ENCODE measurements at regions not wholly inside any gene's neighbourhood (a gene's known extent, or its start where the extent isn't known, plus 50 kb on each side); places are given as distances from the start of the nearest gene placed in this dataset.

GRCh38 chr21:20652846-20653245 lies 345.4 kb upstream of the NCAM2 start:
- H3K27me3 ChIP-seq: no peaks in the 10 kb centered on the region
- H3K4me3 ChIP-seq: no peak overlapping the region
- no peaks in the 10 kb centered on the region for H3K36me3 ChIP-seq
- TF ChIP-seq CTCF (IDR thresholded peaks at IDR 0.05): no peak
- DNase-seq (ENCODE audit: low spot score): no peak
- H3K27ac ChIP-seq: no peak overlapping the region
- no peaks in the 10 kb centered on the region for H3K4me1 ChIP-seq
- H3K9me3 ChIP-seq: no peaks in the 10 kb centered on the region

DNA sequence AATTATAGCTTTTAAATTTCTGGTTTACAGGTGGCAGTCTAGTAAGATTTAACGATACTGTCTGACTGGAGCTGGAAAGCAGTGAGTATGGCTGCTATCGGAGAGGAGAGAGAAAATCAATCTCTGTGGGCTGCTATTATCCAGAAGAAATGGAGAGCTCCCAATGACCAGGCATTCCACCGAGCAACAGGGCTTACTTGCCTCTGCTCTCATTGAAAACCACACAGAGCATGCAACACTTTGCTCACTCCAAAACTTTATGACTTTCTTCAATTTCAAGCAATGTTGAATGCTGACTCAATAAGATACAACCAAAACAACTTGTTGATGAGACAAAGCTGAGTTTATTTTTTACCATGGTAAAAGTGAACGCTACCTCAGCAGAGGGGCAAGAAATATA lies 337.0 kb upstream of the NCAM2 start:
- H3K4me1 ChIP-seq: no peaks in the 10 kb centered on the region
- H3K4me3 ChIP-seq: no peak overlapping the region
- no peaks in the 10 kb centered on the region for H3K36me3 ChIP-seq
- H3K9me3 ChIP-seq: peaks cover 0 to 8% of the 10 kb centered on the region in 2 donors
- DNase-seq (ENCODE audit: low spot score): no peak
- H3K27me3 ChIP-seq: no peaks in the 10 kb centered on the region
- no peak overlapping the region for H3K27ac ChIP-seq
- TF ChIP-seq CTCF (IDR thresholded peaks at IDR 0.05): no peak

- no peak for TF ChIP-seq CTCF (IDR thresholded peaks at IDR 0.05)
- Histone ChIP-seq H3K27me3 (no peaks in the 10 kb centered on the region), H3K4me3 (no peak overlapping the region)
These were observed 336.3 kb upstream of the NCAM2 start for GRCh38 chr21:20661745-20662422.

GRCh38 chr21:20662514-20662913 lies 335.7 kb upstream of the NCAM2 start:
- no peak for TF ChIP-seq CTCF (IDR thresholded peaks at IDR 0.05)
- no peak for DNase-seq (ENCODE audit: low spot score)
- no peaks in the 10 kb centered on the region for H3K4me1 ChIP-seq

More at GRCh38 chr21:20661745-20662422, 336.3 kb upstream of the NCAM2 start:
- no peak for DNase-seq (ENCODE audit: low spot score)
- Histone ChIP-seq H3K36me3 (no peaks in the 10 kb centered on the region), H3K9me3 (peaks cover 0 to 8% of the 10 kb centered on the region in 2 donors), H3K4me1 (no peaks in the 10 kb centered on the region), H3K27ac (no peak overlapping the region)

GRCh38 chr21:20667931-20668330 lies 330.3 kb upstream of the NCAM2 start:
- Histone ChIP-seq H3K27ac (no peak overlapping the region), H3K36me3 (no peaks in the 10 kb centered on the region), H3K4me3 (no peak overlapping the region), H3K27me3 (no peaks in the 10 kb centered on the region), H3K4me1 (no peaks in the 10 kb centered on the region), H3K9me3 (peaks cover 0 to 8% of the 10 kb centered on the region in 2 donors)
- TF ChIP-seq CTCF (IDR thresholded peaks at IDR 0.05): no peak
- no peak for DNase-seq (ENCODE audit: low spot score)

More at GRCh38 chr21:20662514-20662913, 335.7 kb upstream of the NCAM2 start:
- Histone ChIP-seq H3K9me3 (peaks cover 0 to 8% of the 10 kb centered on the region in 2 donors), H3K27me3 (no peaks in the 10 kb centered on the region), H3K4me3 (no peak overlapping the region), H3K27ac (no peak overlapping the region), H3K36me3 (no peaks in the 10 kb centered on the region)

DNA sequence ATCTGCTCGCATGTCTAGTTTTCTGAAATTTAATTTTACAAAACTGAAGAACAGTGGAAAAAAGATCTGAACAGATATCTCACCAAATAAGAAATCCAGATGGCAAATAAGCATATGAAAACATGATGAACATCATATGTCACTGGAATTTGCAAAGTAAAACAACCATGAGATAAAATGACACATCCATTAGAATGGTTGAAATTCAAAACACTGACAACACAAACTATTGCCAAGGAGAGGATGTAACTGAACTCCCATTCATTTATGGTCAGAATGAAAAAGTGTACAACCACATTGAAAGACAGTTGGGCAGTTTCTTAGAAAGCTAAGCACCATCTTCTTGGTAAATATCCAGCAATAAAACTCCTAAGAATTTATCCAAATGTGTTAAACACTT lies 312.7 kb upstream of the NCAM2 start:
- DNase-seq (ENCODE audit: low spot score): no peak
- Histone ChIP-seq H3K4me3 (no peak overlapping the region), H3K27ac (no peak overlapping the region), H3K27me3 (no peaks in the 10 kb centered on the region), H3K9me3 (no peaks in the 10 kb centered on the region), H3K4me1 (no peaks in the 10 kb centered on the region), H3K36me3 (no peaks in the 10 kb centered on the region)
- TF ChIP-seq CTCF (IDR thresholded peaks at IDR 0.05): no peak

Data from right atrium auricular region (tissue), 2 donors.